ENCODE measurements at regions not wholly inside any gene's neighbourhood (a gene's known extent, or its start where the extent isn't known, plus 50 kb on each side); places are given as distances from the start of the nearest gene placed in this dataset.

DNA sequence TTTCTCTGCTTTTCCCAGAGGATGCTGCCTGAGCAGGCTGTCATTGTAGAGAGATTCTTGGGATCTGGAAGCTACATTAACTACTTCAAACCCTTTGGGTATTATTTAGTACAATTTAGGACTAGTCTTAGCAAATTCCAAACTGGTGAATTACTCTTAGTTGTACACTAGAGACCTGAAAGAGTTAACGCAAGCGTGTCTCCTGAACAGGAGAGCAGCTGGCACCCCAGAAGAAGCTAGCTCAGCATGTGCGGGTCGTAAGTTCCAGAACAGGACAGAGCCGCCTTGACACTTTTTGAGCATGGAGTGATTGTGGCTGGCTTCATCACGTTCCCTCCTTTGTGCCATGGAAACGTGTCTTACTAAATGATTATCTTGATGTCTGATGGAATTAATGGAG, 495.7 kb upstream of the TPK1 start:
- in situ Hi-C loops (cut with HindIII; ENCODE audit: low pct_unique_long_range_greater_than_20kb, low sequenced_read_pairs): no loop called here
- no peak for DNase-seq (ENCODE audit: low read depth in 1 of 2, low spot score in 1 of 2)
- no peak for TF ChIP-seq JUND (IDR thresholded peaks at IDR 0.05; ENCODE audit: low read depth)

DNA sequence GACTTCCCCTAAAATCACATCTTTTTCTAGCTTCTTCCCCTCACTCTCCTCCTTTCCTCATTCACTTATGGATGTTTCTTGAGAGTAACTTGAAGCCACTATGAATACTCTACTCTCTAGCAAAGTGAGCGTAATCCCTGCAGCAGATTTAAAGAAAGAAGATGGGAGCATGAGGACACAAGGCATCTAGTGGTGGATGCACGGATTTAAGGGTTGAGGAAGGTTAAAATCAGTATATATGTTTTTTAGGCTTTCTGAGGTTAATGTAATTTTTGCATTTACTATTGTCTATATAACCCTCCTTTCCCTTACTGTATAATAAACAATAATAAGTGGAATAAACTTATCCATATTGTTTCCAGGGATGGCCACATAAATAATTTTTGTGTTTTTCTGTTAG, 495.2 kb upstream of the TPK1 start:
- in situ Hi-C loops (cut with HindIII; ENCODE audit: low pct_unique_long_range_greater_than_20kb, low sequenced_read_pairs): no loop called here
- peak in 1 of 2 experiments; percentile 3 for DNase-seq (ENCODE audit: low read depth in 1 of 2, low spot score in 1 of 2)
- TF ChIP-seq JUND (IDR thresholded peaks at IDR 0.05; ENCODE audit: low read depth): no peak

DNA sequence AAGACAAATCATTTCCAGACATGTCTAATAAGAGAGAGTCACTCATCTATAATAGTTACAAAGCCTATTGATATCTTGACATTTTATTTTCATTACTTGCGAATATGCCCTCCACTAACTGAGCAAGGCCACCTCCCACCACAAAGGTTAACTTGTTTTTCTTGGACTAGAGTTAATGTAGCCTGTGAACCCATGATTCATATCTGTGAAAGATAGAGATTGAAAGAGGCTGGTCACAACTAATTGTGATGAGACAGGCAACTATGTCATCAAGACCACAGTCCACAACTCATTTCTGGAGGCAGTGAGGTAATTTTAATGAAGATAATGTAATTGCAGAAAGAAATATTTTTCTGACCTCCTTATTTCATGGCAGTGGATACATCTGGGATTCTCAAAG, 491.8 kb upstream of the TPK1 start:
- in situ Hi-C loops (cut with HindIII; ENCODE audit: low pct_unique_long_range_greater_than_20kb, low sequenced_read_pairs): no loop called here
- TF ChIP-seq JUND (IDR thresholded peaks at IDR 0.05; ENCODE audit: low read depth): no peak
- no peak for DNase-seq (ENCODE audit: low read depth in 1 of 2, low spot score in 1 of 2)

DNA sequence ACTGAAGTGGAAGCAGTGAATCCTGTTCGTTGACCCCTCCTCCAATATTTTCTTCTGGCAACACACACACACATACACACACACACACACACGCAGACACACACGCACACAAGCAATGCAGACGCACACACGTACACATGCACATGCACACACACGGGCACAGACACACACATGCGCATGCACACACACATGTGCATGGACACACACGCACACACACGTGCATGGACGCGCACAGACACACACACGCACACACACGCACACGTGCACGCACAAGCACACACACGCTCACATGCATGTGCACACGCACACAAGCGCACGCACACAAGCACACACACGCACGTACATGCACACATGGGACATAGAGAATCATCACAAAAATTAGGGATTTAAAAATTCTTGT, 488.2 kb upstream of the TPK1 start:
- in situ Hi-C loops (cut with HindIII; ENCODE audit: low pct_unique_long_range_greater_than_20kb, low sequenced_read_pairs): no loop called here
- TF ChIP-seq JUND (IDR thresholded peaks at IDR 0.05; ENCODE audit: low read depth): no peak
- DNase-seq (ENCODE audit: low read depth in 1 of 2, low spot score in 1 of 2): no peak

GRCh38 chr7:145313551-145313950, 477.7 kb upstream of the TPK1 start:
- DNase-seq (ENCODE audit: low read depth in 1 of 2, low spot score in 1 of 2): no peak
- in situ Hi-C loops (cut with HindIII; ENCODE audit: low pct_unique_long_range_greater_than_20kb, low sequenced_read_pairs): no loop called here
- no peak for TF ChIP-seq JUND (IDR thresholded peaks at IDR 0.05; ENCODE audit: low read depth)

DNA sequence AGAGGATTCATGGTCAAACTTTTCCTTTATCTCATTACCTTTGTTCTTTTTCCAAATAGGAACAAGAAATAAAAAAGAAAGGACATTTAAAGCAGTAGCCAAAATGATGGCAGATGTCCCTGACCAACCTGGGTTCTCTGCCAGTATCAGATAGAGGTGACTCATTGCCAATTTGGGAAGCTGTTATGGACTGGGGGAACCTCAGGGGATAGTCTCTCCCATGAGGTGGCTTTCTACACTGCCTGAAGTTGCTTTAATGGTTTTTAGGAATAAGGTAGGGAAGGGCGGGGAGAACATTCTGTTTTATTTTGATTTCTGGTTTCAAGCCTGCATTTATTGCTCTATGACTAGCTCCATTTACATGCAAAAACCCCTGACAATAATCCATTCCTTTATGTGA, 457.9 kb upstream of the TPK1 start:
- no peak for TF ChIP-seq JUND (IDR thresholded peaks at IDR 0.05; ENCODE audit: low read depth)
- no peak for DNase-seq (ENCODE audit: low read depth in 1 of 2, low spot score in 1 of 2)
- in situ Hi-C loops (cut with HindIII; ENCODE audit: low pct_unique_long_range_greater_than_20kb, low sequenced_read_pairs): no loop called here

DNA sequence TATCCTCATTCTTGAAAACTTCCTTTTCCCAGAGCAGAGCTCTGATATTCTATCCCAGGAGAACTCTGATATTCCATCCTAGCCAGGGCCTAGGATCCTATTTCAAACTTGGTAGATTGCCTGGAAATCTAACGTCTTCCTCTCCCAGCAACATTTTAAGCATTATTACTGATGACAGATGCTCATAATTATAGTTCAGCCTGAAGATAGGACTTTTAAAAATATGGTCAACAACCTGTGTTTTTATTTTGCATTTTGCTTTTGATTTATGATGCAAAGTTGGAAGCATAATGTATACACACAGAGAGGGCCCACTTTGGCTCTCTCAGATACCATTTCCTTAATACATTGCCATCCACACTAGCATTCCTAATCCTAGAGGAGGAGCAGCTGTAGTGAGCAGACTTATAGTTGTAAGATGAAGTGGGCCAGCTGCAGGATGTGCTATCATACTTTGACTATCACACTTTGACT, 457.4 kb upstream of the TPK1 start:
- in situ Hi-C loops (cut with HindIII; ENCODE audit: low pct_unique_long_range_greater_than_20kb, low sequenced_read_pairs): no loop called here
- no peak for TF ChIP-seq JUND (IDR thresholded peaks at IDR 0.05; ENCODE audit: low read depth)
- DNase-seq (ENCODE audit: low read depth in 1 of 2, low spot score in 1 of 2): no peak

DNA sequence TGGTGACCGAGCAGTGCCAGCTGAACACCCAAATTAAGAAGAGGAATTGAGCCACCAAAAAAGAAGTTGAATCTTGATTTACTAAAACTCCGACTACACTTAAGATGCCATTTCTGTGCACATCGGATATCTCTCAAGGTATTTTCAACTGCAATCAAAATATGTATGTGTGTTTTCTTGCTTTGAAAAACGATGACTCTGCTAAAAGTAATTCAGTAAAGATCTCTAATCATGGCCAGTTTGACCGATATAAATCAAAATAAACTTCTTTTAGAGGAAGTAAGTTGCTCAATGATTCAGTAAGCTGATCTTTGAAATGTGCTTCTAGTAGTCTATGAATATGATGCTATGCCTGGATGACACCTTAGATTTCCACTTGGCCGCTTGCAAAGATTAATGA, 453.5 kb upstream of the TPK1 start:
- in situ Hi-C loops (cut with HindIII; ENCODE audit: low pct_unique_long_range_greater_than_20kb, low sequenced_read_pairs): no loop called here
- no peak for DNase-seq (ENCODE audit: low read depth in 1 of 2, low spot score in 1 of 2)
- no peak for TF ChIP-seq JUND (IDR thresholded peaks at IDR 0.05; ENCODE audit: low read depth)

DNA sequence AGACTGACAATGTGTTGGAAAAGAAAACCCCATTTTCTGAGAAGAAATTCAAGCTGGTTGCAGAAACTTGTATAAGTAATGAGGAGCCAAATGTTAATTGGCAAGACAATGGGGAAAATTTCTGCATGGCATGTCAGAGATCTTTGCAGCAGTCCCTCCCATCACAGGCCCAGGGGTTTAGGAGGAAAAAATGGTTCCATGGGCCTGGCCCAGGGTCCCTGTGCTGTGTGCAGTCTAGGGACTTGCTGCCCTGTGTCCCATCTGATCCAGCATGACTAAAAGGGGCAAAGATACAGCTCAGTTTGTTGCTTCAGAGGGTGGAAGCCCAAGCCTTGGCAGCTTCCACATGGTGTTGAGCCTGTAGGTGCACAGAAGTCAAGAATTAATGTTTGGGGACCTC, 440.3 kb upstream of the TPK1 start:
- no peak for TF ChIP-seq JUND (IDR thresholded peaks at IDR 0.05; ENCODE audit: low read depth)
- in situ Hi-C loops (cut with HindIII; ENCODE audit: low pct_unique_long_range_greater_than_20kb, low sequenced_read_pairs): no loop called here
- DNase-seq (ENCODE audit: low read depth in 1 of 2, low spot score in 1 of 2): no peak

DNA sequence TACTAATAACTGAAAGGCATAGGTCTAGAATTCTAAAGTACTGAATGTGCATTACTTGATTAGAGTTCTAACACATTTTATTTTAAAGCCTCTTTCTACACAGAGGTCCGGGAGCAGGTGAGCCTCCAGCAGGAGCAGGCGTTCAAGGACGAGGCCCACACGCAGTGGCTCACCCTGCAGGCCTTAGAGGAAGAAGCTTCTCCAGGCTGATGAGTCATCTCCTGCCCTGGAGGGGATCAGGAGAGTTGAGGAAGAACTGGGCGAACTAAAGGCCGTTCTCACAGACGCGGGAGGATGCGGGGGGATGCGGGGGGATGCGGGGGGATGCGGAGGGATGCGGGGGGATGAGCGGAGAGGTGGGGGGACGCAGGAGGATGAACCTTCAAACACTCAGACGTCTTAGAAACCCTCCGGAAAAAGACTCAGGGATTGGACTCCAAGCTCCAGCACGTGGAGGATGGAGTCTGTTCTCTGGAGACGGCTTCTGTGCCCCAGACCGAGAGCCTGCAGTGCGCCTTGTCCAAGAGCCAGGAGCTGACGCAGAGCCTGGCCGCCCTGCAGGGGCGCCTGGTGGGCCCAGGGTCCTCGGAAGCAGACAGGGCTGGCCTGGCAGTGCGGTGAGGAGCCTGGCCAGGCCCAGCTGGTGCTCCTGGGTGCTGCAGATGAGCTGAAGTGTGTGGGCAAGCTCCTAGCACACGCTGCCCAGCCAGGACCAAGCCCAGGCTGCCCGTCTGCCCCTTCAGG, 433.7 kb upstream of the TPK1 start:
- in situ Hi-C loops (cut with HindIII; ENCODE audit: low pct_unique_long_range_greater_than_20kb, low sequenced_read_pairs): no loop called here
- peak in 1 of 2 experiments; percentile 7 for DNase-seq (ENCODE audit: low read depth in 1 of 2, low spot score in 1 of 2)
- TF ChIP-seq JUND (IDR thresholded peaks at IDR 0.05; ENCODE audit: low read depth): no peak

- no peak for DNase-seq (ENCODE audit: low read depth in 1 of 2, low spot score in 1 of 2)
- in situ Hi-C loops (cut with HindIII; ENCODE audit: low pct_unique_long_range_greater_than_20kb, low sequenced_read_pairs): no loop called here
- TF ChIP-seq JUND (IDR thresholded peaks at IDR 0.05; ENCODE audit: low read depth): no peak
Observed at GRCh38 chr7:145265180-145265579, 429.3 kb upstream of the TPK1 start.

DNA sequence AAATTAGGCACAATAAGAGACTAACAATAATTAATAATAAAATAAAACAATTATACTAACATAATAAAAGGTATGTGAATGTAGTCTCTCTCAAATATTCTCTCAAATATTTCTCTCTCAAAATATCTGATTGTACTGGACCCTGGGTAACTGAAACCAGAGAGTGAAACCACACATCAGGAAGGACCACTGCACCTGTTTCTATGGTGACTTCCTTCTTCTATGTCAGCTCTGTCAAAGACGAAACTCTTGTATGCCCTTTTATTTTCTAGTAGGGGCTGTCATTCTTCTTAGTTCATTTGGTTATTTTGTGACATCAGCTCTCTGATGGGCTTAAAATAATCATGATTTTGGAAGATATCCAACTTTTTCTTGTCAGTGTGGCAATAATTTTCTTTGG, 428.0 kb upstream of the TPK1 start:
- no peak for TF ChIP-seq JUND (IDR thresholded peaks at IDR 0.05; ENCODE audit: low read depth)
- in situ Hi-C loops (cut with HindIII; ENCODE audit: low pct_unique_long_range_greater_than_20kb, low sequenced_read_pairs): no loop called here
- no peak for DNase-seq (ENCODE audit: low read depth in 1 of 2, low spot score in 1 of 2)

- no peak for DNase-seq (ENCODE audit: low read depth in 1 of 2, low spot score in 1 of 2)
- in situ Hi-C loops (cut with HindIII; ENCODE audit: low pct_unique_long_range_greater_than_20kb, low sequenced_read_pairs): no loop called here
- no peak for TF ChIP-seq JUND (IDR thresholded peaks at IDR 0.05; ENCODE audit: low read depth)
Observed at GRCh38 chr7:145252031-145252430, 416.2 kb upstream of the TPK1 start.

DNA sequence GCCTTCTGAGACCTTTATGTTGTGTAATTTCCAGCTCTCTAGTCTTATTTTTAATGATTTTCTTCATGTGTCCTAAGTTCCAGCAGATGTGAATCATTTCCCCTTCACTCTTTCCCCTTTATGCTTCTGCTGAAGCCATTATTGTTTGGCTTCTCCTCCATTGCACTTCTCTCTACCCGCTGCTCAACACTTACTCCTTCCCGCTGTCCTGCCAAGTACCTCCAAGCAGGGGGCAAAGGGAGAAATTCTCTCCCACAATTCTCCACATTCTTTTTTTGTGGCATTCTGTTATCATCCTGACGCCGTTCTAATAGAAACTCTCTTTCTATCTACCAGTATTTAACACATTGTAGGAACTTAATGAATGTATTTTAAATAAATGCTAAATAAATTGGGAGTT, 388.9 kb upstream of the TPK1 start:
- no peak for TF ChIP-seq JUND (IDR thresholded peaks at IDR 0.05; ENCODE audit: low read depth)
- in situ Hi-C loops (cut with HindIII; ENCODE audit: low pct_unique_long_range_greater_than_20kb, low sequenced_read_pairs): no loop called here
- no peak for DNase-seq (ENCODE audit: low read depth in 1 of 2, low spot score in 1 of 2)

All from T47D (cell line).